ENCODE measurements at regions not wholly inside any gene's neighbourhood (a gene's known extent, or its start where the extent isn't known, plus 50 kb on each side); places are given as distances from the start of the nearest gene placed in this dataset.
A peak's percentile ranks its signal among the peaks of the same experiment; 100 is the strongest.

DNA sequence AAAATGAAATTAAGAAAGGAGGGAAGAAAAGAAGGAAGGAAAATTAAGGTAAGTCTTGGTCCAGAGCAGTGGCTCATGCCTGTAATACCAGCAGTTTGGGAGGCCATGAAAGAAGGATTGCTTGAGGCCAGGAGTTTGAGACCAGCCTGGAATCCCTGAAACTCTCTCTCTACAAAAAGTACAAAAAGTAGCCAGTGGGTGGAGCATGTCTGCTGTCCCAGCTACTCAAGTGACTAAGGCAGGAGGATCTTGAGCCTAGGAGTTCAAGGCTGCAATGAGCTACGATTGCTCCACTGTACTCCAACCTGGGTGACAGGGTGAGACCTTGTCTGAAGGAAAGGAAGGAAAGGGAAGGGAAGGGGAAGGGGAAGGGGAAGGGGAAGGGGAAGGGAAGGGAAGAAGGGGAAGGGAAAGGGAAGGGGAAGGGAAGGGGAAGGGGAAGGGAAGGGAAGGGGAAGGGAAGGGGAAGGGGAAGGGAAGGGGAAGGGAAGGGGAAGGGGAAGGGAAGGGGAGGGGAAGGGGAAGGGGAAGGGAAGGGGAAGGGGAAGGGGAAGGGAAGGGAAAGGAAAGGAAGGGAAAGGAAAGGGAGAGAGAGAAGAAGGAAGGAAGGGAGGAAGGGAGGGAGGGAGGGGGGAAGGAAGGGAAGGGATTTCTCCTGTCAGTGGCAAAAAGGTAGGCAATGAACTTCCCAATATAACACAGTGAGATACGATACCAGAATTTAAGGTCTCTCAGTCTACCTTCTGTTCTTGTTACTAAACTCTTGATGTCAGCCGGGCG lies 412.8 kb downstream of the CMPK2 start:
- H3K27ac ChIP-seq, result no peak overlapping the region
- no peak for TF ChIP-seq ZFX (IDR thresholded peaks at IDR 0.05)
- TF ChIP-seq, protein P1, sequence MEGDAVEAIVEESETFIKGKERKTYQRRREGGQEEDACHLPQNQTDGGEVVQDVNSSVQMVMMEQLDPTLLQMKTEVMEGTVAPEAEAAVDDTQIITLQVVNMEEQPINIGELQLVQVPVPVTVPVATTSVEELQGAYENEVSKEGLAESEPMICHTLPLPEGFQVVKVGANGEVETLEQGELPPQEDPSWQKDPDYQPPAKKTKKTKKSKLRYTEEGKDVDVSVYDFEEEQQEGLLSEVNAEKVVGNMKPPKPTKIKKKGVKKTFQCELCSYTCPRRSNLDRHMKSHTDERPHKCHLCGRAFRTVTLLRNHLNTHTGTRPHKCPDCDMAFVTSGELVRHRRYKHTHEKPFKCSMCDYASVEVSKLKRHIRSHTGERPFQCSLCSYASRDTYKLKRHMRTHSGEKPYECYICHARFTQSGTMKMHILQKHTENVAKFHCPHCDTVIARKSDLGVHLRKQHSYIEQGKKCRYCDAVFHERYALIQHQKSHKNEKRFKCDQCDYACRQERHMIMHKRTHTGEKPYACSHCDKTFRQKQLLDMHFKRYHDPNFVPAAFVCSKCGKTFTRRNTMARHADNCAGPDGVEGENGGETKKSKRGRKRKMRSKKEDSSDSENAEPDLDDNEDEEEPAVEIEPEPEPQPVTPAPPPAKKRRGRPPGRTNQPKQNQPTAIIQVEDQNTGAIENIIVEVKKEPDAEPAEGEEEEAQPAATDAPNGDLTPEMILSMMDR (conservative IDR thresholded peaks at IDR 0.05), result 0 out of 2 replicates have a peak, but pooled peaks have one; percentile 9

DNA sequence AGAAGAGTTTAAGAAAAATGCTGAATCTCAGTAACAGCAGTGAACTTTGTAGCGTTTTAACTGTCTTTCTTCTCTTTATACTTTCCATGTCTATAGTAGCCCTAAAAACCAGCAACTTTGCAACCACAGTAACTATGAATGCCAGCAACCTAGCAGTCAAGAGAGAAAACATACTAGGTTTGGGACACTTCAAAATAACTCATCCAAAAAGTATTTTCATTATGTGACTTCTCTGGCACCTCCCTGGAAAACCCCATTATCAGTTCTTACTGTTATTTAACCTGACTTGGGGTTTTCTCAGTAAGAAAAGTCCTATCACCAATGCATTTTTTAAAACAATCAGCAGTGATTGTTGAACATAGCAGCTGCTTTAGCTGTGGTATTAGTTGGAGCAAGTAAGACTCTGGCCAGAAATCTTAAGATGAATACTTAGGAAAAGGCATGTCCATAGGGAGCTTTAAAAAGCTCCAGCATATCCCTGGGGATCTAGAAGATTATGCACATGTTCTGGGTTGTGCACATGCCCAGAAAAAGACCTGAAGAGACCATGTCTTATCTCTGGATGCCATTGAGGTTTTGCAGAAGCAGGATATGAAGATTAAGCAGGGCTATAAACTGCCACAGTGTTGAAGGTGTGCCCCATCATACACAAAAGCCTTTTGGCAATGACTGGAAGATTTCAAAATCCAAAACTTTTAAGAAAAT lies 411.3 kb downstream of the CMPK2 start:
- H3K27ac ChIP-seq, result no peak overlapping the region
- TF ChIP-seq, protein P1 (conservative IDR thresholded peaks at IDR 0.05), result no peak
- no peak for TF ChIP-seq ZFX (IDR thresholded peaks at IDR 0.05)

DNA sequence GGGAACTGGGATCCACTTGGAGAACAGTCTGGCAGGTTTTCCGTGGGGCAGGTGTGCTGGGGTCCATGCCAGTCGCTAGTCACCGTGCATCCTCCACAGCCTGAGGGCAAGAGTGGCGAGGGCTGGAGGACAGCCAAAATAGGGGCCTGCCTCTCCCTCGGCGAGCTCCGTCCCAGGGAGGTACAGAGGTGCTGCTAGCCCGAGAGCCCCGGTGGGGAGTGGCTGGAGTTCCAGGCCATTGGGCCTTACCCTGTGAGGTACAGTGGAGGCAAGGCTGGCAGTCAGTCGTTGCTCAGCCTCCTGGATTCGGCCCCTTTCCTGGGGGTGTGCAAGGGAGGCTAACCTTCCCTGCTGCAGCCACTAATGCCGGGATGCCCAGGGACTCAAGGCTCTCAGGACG lies 406.6 kb downstream of the CMPK2 start:
- no peak for TF ChIP-seq ZFX (IDR thresholded peaks at IDR 0.05)
- TF ChIP-seq, protein P1 (conservative IDR thresholded peaks at IDR 0.05), result no peak
- no peak overlapping the region for H3K27ac ChIP-seq

DNA sequence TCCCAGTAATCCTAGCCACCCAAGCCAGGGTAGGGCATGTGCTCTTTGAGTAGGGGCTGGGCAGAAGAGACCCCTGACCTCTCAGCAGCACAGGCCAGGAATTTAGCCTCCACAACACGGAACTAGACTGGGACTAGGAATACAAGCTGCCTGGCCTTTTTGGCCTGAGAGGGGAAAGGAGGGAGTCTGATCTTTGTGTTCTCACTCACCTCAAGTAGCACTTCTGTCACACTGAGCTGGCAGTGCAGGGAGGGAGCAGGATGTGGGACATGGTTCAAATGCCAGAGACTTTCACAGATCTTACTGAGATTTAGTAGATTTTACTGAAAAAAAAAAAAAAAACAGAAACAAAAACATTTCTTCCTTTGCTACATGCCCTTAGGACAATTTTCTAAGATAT lies 395.2 kb downstream of the CMPK2 start:
- TF ChIP-seq ZFX (IDR thresholded peaks at IDR 0.05), result no peak
- TF ChIP-seq, protein P1 (conservative IDR thresholded peaks at IDR 0.05), result no peak
- no peak overlapping the region for H3K27ac ChIP-seq

DNA sequence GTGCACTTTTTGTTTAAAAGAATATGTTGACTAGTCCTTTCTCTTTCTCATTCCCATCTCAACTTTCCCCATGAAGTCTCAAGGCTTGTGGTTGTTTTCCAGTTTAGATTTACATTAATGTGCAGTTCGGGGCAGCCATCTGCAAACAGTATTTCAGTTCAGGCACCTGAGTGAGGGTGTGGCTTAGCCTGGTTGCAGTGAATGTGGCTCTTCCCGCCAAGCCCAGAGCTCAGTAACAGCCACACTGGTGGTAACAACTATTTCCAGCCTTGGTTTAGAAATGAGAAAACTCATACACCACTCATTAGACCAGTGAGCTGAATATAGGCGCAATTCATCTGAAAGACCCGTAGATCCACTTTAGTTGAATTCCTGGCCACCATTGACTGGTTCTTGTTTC lies 394.3 kb downstream of the CMPK2 start:
- no peak overlapping the region for H3K27ac ChIP-seq
- TF ChIP-seq, protein P1 (conservative IDR thresholded peaks at IDR 0.05), result no peak
- no peak for TF ChIP-seq ZFX (IDR thresholded peaks at IDR 0.05)

DNA sequence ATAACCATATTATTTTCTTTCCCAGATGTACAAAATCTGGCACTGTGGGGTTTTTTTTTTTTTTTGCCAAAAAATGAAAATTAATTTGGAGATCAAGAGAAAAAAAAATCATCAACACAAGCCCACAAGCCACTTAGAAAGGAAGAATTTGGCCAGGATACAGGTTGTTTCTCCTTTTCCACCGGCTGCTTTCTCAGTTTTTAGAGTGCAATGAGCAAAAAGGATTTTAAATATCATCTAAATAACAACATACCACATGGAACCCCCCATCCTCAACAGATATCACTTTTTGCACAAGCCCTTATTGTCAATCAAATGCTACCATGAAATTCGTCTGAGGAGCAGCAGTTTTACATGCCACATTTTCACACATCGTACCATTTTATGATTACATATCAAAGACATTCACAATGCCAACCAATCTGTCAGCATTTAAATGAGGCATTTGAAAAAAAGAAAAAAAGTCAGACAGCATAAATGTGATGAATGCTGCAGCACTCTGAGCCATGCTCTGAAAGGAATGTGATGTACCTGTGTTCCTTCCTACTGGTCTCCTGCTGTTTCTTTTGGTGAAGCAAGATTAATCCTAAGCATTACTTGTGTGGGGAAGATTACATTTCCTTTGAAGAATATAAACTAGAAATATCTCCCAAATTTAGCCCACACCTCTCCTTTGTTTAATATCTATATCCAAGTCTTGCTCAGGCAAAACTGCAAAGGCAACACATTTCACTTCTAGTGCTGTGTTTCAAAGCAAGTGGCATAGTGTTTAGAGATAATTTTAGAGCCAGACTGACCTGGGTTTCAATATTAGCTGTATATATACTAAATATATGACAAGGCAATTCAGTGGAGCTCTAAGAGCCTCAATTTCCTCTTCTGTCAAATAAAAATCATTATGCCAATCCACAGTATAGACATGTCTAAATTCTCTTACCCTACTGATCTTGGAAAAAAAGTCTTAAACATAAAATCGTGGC lies 391.3 kb downstream of the CMPK2 start:
- no peak for TF ChIP-seq ZFX (IDR thresholded peaks at IDR 0.05)
- TF ChIP-seq, protein P1 (conservative IDR thresholded peaks at IDR 0.05), result no peak
- no peak overlapping the region for H3K27ac ChIP-seq
